OCI-LY7 (cell line): ENCODE measurements at regions not wholly inside any gene's neighbourhood (a gene's known extent, or its start where the extent isn't known, plus 50 kb on each side); places are given as distances from the start of the nearest gene placed in this dataset.

Experiments
- BruUV-seq: library from RNA; stranded (reverse); fragments of 400-500 nt; replicated peaks from 2 replicates; lab custom pipeline; 2021; lab: Mats Ljungman, UMichigan
- CTCF ChIA-PET: fragments of 300-600 bp; sonication (Branson Sonifier 250); formaldehyde crosslinking; loops from one replicate; lab custom pipeline; 2022; ENCODE audit warnings: antibody characterized with exemption; ENCODE audit not compliant: unreplicated experiment; lab: Charles Lee
- POLR2A ChIA-PET: fragments of 300-600 bp; sonication (Branson Sonifier 250); formaldehyde crosslinking; loops from one replicate; lab custom pipeline; 2022; ENCODE audit warnings: antibody characterized with exemption; lab: Charles Lee
- DNase-seq: peaks from one replicate; pipeline ENCODE4 v3.0.0-alpha.2; 2015; ENCODE audit warnings: low spot score
- H2AFZ ChIP-seq: fragments of 200-600 bp; sonication (generic), shearing (Covaris generic); 2 replicates; pipeline ENCODE4 v1.6.1; 2014; ENCODE audit warnings: mild to moderate bottlenecking, antibody characterized with exemption, low read length, moderate library complexity
- H3K27ac ChIP-seq: fragments of 200-600 bp; sonication (generic); 2 replicates; pipeline ENCODE4 v1.5.1; 2014; ENCODE audit warnings: mixed run types, low read depth, mild to moderate bottlenecking, moderate library complexity, low read length, inconsistent platforms; ENCODE audit not compliant: poor library complexity, severe bottlenecking
- H3K36me3 ChIP-seq: fragments of 200-600 bp; sonication (generic); 2 replicates; pipeline ENCODE4 v1.6.1; 2014; ENCODE audit warnings: mild to moderate bottlenecking, antibody characterized with exemption, low read length, moderate library complexity, mixed read lengths; ENCODE audit not compliant: insufficient read depth
- H3K4me1 ChIP-seq: fragments of 200-600 bp; sonication (generic); 2 replicates; pipeline ENCODE4 v1.5.1; 2014; ENCODE audit warnings: mild to moderate bottlenecking, low read length; ENCODE audit not compliant: insufficient read depth, poor library complexity, severe bottlenecking
- H3K4me2 ChIP-seq: fragments of 200-600 bp; sonication (generic); 2 replicates; pipeline ENCODE4 v1.6.1; 2014; ENCODE audit warnings: mild to moderate bottlenecking, low read length
- H3K4me3 ChIP-seq: fragments of 200-600 bp; sonication (generic); 2 replicates; pipeline ENCODE4 v1.5.1; 2014; ENCODE audit warnings: mild to moderate bottlenecking, low read depth, low read length; ENCODE audit not compliant: poor library complexity, severe bottlenecking
- H3K79me2 ChIP-seq: fragments of 200-600 bp; sonication (generic); 2 replicates; pipeline ENCODE4 v1.6.1; 2016; ENCODE audit warnings: low read depth, mild to moderate bottlenecking, low read length, moderate library complexity, mixed read lengths; ENCODE audit not compliant: insufficient read depth
- H3K9me2 ChIP-seq: fragments of 200-600 bp; sonication (generic); 2 replicates; pipeline ENCODE4 v1.6.1; 2016; ENCODE audit warnings: mild to moderate bottlenecking, low read length, mixed read lengths; ENCODE audit not compliant: insufficient read depth
- H3K9me3 ChIP-seq: fragments of 200-600 bp; sonication (generic); 2 replicates; pipeline ENCODE4 v1.6.1; 2014; ENCODE audit warnings: mild to moderate bottlenecking, mixed run types, low read length, mixed read lengths
- H4K20me1 ChIP-seq: fragments of 200-600 bp; sonication (generic); 2 replicates; pipeline ENCODE4 v1.6.1; 2014; ENCODE audit warnings: mild to moderate bottlenecking, antibody characterized with exemption, low read length, moderate library complexity, mixed read lengths; ENCODE audit not compliant: insufficient read depth
- EZH2phosphoT487 ChIP-seq: fragments of 200-600 bp; sonication (generic); IDR thresholded peaks from 2 replicates; pipeline ENCODE4 v1.6.1; 2018; ENCODE audit warnings: low read depth, borderline replicate concordance, mild to moderate bottlenecking, mixed run types, antibody characterized with exemption, low read length, moderate library complexity, mixed read lengths
- intact Hi-C: fragments of 100-400 bp; cut with micrococcal nuclease; formaldehyde crosslinking; loops from one replicate; pipeline ENCODE4 v1.10.0; 2022; ENCODE audit not compliant: unreplicated experiment
- TF ChIP-seq, protein P1 (sequence below): fragments of 200-600 bp; sonication (generic); conservative IDR thresholded peaks from 2 replicates; pipeline ENCODE4 v1.5.1; 2014; ENCODE audit warnings: mild to moderate bottlenecking, antibody characterized with exemption, low read length, moderate library complexity, mixed read lengths

GRCh38 chr22:27246558-27246957 is 555.0 kb downstream of the MN1 start:
- H3K27ac ChIP-seq: no peak overlapping the region
- no peak for TF ChIP-seq EZH2phosphoT487
- TF ChIP-seq, protein P1, sequence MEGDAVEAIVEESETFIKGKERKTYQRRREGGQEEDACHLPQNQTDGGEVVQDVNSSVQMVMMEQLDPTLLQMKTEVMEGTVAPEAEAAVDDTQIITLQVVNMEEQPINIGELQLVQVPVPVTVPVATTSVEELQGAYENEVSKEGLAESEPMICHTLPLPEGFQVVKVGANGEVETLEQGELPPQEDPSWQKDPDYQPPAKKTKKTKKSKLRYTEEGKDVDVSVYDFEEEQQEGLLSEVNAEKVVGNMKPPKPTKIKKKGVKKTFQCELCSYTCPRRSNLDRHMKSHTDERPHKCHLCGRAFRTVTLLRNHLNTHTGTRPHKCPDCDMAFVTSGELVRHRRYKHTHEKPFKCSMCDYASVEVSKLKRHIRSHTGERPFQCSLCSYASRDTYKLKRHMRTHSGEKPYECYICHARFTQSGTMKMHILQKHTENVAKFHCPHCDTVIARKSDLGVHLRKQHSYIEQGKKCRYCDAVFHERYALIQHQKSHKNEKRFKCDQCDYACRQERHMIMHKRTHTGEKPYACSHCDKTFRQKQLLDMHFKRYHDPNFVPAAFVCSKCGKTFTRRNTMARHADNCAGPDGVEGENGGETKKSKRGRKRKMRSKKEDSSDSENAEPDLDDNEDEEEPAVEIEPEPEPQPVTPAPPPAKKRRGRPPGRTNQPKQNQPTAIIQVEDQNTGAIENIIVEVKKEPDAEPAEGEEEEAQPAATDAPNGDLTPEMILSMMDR: no peak
- ChIA-PET CTCF (no interaction called here), POLR2A (no interaction called here)
- H4K20me1 ChIP-seq: no peaks in the 10 kb centered on the region
- no peaks in the 10 kb centered on the region for H3K4me1 ChIP-seq
- H3K79me2 ChIP-seq: no peaks in the 10 kb centered on the region
- BruUV-seq: no TSS peak
- H3K9me2 ChIP-seq: no peaks in the 10 kb centered on the region
- intact Hi-C loops: no loop called here
- H3K4me2 ChIP-seq: no peak overlapping the region
- no peak overlapping the region for H2AFZ ChIP-seq
- no peaks in the 10 kb centered on the region for H3K9me3 ChIP-seq
- H3K4me3 ChIP-seq: no peak overlapping the region
- no peak for DNase-seq
- no peaks in the 10 kb centered on the region for H3K36me3 ChIP-seq

DNA sequence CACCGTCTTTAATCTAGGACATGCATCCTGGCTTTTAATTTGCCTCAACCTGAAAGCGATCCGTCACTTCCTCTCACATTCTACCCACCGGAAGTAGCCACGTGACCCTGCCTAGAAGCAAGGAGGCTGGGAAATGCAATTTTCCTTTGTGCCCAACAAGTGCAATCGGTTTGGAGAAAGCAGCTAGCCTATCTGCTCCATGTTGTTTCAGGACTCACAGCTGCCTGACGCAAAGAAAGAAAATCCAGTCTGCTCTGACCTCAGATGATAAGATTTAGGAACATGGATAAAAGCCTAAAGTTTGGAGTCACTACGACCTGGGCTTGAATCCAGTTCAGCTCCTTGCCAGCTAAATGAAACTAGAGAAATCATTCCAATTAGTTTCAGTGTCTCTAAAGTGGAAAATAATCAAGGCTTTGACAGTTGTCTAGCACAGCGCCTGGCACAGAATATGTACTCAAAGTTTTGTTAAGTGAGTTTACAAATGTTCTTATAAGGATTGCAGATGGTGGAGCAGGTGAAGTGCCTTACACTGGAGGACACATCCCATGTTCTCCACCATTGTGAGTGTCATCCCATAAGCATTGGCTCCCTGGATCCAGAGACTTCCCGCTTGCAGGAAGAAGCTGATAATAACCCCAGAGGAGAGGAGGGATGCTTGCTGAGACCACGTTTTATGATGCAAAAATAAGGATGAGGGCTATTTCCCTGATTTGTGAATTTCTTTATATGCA is 553.7 kb downstream of the MN1 start:
- intact Hi-C loops: no loop called here
- Histone ChIP-seq H3K9me3 (no peaks in the 10 kb centered on the region), H3K4me2 (no peak overlapping the region), H3K4me3 (no peak overlapping the region), H3K9me2 (no peaks in the 10 kb centered on the region), H3K27ac (no peak overlapping the region), H3K36me3 (no peaks in the 10 kb centered on the region), H4K20me1 (no peaks in the 10 kb centered on the region), H3K79me2 (no peaks in the 10 kb centered on the region), H3K4me1 (no peaks in the 10 kb centered on the region), H2AFZ (no peak overlapping the region)
- no TSS peak for BruUV-seq
- DNase-seq: no peak
- TF ChIP-seq, protein P1: no peak
- TF ChIP-seq EZH2phosphoT487: no peak
- POLR2A ChIA-PET: no interaction called here
- CTCF ChIA-PET: no interaction called here

GRCh38 chr22:27250418-27250817 is 551.1 kb downstream of the MN1 start:
- no TSS peak for BruUV-seq
- ChIA-PET CTCF (no interaction called here), POLR2A (interaction anchor here (0.6 kb wide), 1 partner anchor 97 kb away, joined by 3 read pairs; no protein-coding TSS in a partner anchor)
- no peak overlapping the region for H2AFZ ChIP-seq
- no peak overlapping the region for H3K4me2 ChIP-seq
- DNase-seq: no peak
- H3K79me2 ChIP-seq: no peaks in the 10 kb centered on the region
- H3K9me3 ChIP-seq: peaks cover 9% of the 10 kb centered on the region
- intact Hi-C loops: no loop called here
- H3K27ac ChIP-seq: no peak overlapping the region
- H3K36me3 ChIP-seq: no peaks in the 10 kb centered on the region
- no peaks in the 10 kb centered on the region for H3K9me2 ChIP-seq
- no peak overlapping the region for H3K4me3 ChIP-seq
- no peaks in the 10 kb centered on the region for H4K20me1 ChIP-seq
- no peaks in the 10 kb centered on the region for H3K4me1 ChIP-seq
- TF ChIP-seq, protein P1: no peak
- no peak for TF ChIP-seq EZH2phosphoT487
